Head of caudate nucleus (tissue), 42 donors: ENCODE measurements at regions not wholly inside any gene's neighbourhood (a gene's known extent, or its start where the extent isn't known, plus 50 kb on each side); places are given as distances from the start of the nearest gene placed in this dataset.

ENCODE experiments used
- DNase-seq, 42 donors: peaks; one replicate each; pipeline versions ENCODE4 v3.0.0 to v3.0.0-alpha.2; 2020 to 2021; ENCODE audit warnings: mixed read lengths in 7 of 42
- intact Hi-C: fragments of 100-400 bp; cut with DNase I; formaldehyde crosslinking; loops from one replicate; pipeline ENCODE4 v1.15.0; 2022

DNA sequence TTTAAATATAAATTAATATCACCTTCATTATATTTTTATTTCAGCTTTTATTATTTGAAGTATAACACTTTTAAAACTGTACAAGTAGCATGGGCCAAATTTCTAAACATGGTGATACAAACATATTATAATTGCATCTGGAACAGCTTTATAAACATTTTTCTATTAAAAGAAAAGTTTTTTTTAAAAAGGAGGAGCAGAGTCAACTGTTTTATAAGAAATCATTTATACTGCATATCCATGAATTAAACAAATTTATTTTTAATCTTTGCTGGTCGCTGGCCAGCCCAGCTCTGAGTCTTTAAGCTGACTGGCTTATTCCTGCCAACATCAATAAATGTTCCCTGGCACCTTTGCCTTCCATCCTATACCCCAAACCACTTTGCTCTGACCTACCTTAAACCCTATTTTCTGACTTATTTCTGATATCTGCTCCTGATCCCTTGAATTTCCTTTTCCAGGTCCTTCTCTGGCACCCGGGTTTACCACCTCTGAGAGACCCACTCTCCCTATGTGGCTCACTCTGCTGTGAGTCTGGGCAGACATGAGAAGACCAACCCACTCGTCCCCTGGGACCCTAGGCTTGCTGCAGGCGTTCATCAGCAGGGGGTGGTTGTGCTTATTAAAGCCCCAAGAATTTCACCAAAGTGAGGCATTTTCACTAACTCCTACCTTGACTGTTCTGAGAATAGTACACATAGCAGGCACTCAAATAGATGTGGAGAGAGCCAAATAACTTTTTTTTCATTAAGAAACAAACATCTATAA is 220.3 kb downstream of the KLF12 start:
- intact Hi-C loops = no loop called here
- DNase-seq = no peak

DNA sequence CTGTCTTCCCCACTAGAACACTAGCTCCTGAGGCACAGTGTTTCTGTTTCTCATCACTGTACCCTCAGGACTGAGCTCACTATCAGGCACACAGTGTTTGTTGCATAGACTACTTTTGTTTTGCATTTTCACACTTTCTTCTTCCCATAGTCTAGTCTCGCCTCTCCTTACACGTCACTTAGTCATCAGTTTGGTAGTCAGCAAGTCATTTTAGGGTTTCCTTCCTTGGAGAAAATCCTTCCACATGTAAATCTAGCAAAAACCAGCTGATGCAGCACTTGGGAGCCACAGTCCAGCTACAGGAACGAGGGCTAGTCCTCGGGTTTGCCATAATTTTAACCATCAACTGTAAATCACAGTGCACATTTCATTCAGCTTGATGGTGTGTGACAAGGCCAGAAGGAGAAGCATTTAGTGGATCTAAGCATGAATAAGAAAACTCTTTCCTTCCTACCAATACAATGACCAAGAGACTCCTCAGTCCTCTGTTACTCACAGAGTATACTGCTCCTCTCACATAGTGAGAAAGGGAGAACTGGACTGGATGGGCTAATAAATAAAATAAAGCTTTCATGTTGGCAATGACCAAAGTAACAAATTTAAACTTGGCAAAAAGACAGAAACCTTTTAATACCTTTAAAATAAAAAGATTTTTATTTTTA is 221.0 kb downstream of the KLF12 start:
- intact Hi-C loops = no loop called here
- DNase-seq = no peak

GRCh38 chr13:73911361-73911760 is 222.8 kb downstream of the KLF12 start:
- intact Hi-C loops = no loop called here
- no peak for DNase-seq

GRCh38 chr13:73910733-73911132 is 223.5 kb downstream of the KLF12 start:
- intact Hi-C loops = no loop called here
- DNase-seq = no peak

GRCh38 chr13:73908809-73909208 is 225.4 kb downstream of the KLF12 start:
- intact Hi-C loops = no loop called here
- no peak for DNase-seq

GRCh38 chr13:73904625-73905024 is 229.6 kb downstream of the KLF12 start:
- intact Hi-C loops = no loop called here
- DNase-seq = no peak

DNA sequence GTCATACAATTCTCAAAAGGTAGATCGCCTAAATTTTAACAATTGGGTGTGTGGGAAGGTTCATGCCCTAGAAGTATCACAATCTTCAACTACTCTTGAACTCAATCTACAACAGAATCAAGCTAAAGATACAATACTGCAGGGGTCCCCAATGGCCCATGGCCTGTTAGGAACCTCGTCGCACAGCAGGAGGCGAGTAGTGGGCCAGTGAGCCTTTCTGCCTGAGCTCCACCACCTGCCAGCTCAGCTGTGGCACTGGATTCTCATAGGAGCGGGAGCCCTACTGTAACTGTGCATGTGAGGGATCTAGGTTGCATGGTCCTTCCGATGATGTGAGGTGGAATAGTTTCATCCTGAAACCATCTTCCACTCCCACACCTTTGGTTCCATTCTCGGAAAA is 230.6 kb downstream of the KLF12 start:
- intact Hi-C loops = no loop called here
- DNase-seq = no peak

DNA sequence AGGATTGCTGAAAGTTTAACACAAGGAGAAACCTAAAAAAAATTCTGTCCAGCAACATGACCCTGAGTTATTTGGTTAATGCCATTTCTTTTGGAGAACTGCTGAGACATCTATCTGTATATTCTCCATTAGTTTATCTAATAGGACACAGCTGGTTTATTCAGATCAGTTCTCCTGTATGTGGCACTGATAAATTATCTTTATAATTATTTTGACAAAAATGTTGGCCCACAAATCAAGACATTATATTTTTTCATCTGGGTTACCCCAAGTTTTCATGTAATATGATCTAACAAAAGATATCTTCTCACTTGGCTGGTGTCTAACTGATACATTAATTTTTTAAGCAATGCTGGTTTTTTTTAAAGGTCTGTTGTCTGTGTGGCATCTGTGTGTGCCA is 231.4 kb downstream of the KLF12 start:
- intact Hi-C loops = no loop called here

GRCh38 chr13:73902296-73902695 is 231.9 kb downstream of the KLF12 start:
- DNase-seq = no peak
- intact Hi-C loops = no loop called here

More for the DNA sequence above, 231.4 kb downstream of the KLF12 start:
- no peak for DNase-seq

DNA sequence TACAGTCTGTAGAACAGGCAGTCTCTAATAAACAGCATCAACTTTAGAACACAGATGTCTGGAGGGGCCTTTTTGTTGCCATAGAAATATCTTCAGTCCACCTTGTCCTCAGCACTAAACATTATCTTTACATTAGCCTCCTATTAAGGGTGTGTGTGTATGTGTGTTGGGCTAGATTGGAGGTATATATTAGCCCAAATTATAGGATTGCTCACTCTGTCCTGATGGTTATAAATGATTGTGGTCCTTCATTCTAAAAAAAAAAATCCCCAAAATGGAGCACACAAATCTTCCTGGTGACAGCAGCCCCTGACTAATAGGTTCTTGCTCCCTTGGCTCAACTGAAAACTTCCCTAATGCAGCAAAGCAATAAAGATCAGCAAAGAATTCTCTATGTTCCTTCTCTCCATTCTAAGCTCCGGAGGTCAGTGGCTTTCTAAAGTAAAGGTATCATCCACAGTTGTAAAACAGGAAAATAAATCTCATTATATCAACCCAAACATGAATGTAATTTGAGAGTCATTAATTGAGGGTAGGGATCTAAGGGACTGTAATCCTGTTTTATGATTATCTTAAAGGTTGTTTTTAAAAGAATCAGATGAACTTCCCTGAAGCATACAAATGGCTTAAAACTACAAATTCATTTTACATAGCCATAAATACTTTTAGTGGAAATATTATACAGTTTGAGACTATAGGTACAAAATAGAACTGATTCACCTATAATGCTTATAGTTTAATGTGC is 232.7 kb downstream of the KLF12 start:
- intact Hi-C loops = no loop called here
- no peak for DNase-seq

DNA sequence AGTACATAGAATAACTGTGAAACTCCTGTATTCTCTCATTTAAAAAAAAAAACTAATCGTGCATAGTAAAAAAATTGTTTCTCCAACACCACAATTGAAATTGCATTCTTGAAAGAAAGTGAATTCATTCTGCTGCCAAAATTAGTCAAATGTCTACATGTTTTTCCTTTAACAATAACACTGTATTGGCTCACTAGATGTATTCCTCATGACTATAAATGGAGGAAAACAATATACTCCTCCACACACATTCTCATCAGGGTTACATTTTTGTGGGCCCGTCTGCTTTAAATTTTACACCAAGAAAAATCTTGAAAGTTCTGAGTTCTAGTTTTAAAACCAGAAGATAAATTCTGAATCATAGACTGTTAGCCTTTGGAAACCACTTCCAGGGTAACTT is 233.6 kb downstream of the KLF12 start:
- intact Hi-C loops = no loop called here
- DNase-seq = no peak

DNA sequence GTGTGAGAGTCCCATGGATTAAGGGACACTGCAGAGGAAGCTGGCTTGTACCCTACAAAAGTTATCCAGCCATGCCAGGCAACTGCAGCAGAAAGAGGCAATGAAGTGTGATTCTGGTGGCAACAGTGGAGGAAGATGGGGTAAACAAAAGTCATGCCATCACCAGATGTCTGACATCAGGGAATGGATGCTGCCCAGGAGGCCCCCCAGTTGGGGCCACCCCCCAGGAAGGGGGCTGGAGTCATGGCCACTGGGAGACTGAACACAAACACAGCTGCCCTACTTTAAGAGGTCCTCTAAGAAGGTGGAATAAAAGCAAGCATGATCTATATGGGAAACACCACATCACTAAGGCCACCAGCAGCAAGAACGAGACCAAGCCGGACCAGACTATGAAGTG is 235.3 kb downstream of the KLF12 start:
- no peak for DNase-seq
- intact Hi-C loops = no loop called here

- no peak for DNase-seq
- intact Hi-C loops = no loop called here
Observed at GRCh38 chr13:73898276-73898675, 235.9 kb downstream of the KLF12 start.

DNA sequence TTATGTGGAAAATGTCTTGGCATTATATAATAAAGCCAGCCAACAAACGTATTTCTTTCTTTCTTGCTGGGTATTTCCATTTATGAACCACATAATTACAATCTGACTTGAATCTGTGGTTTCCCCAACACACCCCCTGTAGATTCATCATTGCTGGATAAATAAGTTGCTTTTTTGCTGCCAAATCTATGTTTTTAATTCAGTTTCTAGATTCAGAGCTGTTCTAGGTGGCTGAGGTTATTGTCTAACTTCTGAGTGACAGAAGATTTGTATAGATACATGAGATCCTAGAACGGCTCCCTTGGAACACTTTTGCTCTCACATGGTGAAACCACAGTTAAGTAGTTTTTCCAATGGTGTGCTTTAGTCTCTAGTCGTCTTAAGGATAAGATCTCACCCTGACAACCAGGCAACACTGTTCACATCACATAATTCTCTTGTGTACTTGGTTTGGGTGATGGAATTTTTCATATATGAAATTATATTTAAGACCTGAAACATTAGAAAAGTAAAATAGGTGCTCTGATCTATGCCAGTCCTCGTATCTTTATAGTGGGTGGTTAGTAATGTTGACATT is 239.1 kb downstream of the KLF12 start:
- no peak for DNase-seq
- intact Hi-C loops = no loop called here

- intact Hi-C loops = no loop called here
- peak in 1 of 42 donors; percentile 1 for DNase-seq
Observed at GRCh38 chr13:73893833-73894232, 240.4 kb downstream of the KLF12 start.

GRCh38 chr13:73891805-73892204 is 242.4 kb downstream of the KLF12 start:
- intact Hi-C loops = no loop called here
- DNase-seq = no peak

DNA sequence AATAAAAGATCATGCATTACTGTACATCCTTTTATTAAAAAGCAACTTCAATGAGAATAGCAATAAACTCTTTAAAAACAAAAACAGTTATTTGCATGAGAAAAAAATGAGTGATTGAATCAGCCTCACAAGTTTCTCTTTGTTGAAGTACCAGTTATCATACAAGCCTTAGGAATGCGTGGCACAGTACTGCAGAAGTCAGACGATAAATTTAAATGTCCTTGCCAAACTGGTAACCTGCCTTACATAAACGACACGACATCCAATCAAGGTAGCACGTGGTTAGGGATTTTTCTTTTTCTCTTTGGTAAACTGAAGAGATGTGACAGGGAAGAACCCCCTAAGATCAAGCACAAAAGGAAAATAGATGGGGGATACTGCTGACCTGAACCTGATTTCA is 251.0 kb downstream of the KLF12 start:
- intact Hi-C loops = no loop called here
- no peak for DNase-seq

DNA sequence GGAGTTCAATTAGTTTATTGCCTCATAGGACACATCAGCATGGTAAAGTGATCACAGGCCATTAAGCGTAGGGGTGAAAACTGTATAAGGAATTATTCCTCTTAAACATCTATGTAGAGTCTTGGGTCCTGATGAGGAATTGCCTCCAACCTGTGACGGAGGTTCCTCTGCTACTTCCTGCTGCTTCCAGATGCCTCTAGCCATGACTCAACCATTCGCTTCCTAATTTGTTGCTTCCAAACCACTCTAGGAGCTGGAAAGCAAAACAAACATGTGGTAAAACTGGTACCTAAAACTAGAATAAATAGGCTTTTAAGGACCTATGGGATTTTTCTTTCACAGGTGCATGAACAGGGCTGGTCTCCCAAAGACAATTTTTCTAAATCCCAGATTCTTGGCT is 253.8 kb downstream of the KLF12 start:
- intact Hi-C loops = no loop called here
- no peak for DNase-seq

GRCh38 chr13:73879346-73880015 is 254.7 kb downstream of the KLF12 start:
- intact Hi-C loops = no loop called here

More at GRCh38 chr13:73879346-73880015, 254.7 kb downstream of the KLF12 start:
- no peak for DNase-seq
